ENCODE measurements at regions not wholly inside any gene's neighbourhood (a gene's known extent, or its start where the extent isn't known, plus 50 kb on each side); places are given as distances from the start of the nearest gene placed in this dataset.
A peak's percentile ranks its signal among the peaks of the same experiment; 100 is the strongest.
"Not testable (repeated sequence)": the region's sequence is repeated elsewhere in the genome, so short reads cannot be mapped to it uniquely, and the experiment has no call there.

DNA sequence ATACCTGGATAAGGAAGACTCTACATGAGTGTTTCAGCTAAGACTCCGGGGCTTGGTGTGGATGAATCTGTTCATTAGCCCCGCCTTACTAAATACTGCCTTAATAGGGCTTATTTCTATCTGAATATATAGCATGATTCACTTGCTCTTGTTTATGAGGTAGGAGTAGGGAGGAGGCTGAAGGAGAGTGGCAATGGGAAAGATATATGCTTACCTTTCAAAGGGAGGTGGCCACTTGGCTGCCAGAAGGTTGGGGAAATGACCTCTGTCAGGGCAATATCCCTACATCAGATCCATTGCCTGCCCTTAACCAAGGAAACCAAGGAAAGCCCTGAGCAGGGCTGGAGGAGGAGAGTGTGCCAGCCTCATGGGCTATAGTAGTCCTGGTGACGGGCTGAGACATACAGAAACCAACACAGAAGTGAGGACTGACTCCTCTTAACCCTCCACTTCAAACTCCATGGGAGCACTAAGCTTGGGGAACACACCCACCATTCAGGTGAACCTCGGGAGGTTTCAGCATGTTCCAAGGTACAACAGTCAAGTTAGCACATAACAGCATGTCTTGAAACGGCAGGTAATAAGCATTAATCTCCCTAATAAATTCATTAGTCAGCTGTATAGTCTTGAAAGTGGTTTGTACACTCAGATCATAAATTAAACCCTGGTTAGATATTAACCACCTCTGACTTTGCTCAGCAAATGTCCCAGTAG lies 80.1 kb downstream of the EOMES start:
- TF ChIP-seq, protein P1, sequence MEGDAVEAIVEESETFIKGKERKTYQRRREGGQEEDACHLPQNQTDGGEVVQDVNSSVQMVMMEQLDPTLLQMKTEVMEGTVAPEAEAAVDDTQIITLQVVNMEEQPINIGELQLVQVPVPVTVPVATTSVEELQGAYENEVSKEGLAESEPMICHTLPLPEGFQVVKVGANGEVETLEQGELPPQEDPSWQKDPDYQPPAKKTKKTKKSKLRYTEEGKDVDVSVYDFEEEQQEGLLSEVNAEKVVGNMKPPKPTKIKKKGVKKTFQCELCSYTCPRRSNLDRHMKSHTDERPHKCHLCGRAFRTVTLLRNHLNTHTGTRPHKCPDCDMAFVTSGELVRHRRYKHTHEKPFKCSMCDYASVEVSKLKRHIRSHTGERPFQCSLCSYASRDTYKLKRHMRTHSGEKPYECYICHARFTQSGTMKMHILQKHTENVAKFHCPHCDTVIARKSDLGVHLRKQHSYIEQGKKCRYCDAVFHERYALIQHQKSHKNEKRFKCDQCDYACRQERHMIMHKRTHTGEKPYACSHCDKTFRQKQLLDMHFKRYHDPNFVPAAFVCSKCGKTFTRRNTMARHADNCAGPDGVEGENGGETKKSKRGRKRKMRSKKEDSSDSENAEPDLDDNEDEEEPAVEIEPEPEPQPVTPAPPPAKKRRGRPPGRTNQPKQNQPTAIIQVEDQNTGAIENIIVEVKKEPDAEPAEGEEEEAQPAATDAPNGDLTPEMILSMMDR (conservative IDR thresholded peaks at IDR 0.05; ENCODE audit: low read depth, low read length): no peak
- H3K4me3 ChIP-seq (ENCODE audit: low read depth, low read length): no peak overlapping the region
- DNase-seq (ENCODE audit: low read depth): no peak

DNA sequence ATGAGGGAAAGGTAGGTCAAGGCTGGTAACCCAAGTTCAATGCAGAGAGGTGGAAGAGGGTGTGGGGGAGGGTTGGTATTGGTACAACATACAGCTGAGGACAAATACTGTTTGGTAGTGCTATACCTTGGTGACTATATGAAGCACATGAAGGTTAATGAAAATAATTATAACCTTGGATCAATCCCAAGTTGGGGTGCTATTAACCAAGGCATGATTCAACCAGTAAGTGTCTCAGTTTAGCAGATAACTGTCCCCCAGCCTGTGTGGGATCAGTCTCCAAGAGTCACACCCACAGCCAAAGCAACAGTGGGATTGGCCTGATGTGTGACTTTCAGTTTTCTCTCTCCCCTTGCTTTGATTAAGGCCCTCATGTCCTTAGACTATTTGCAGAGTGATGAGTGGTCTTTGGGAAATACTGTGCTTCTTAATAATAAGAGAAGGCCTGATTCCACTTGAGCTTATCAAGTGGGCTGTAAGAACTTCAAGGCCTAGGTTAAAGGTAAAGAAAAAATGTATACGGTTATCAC lies 80.8 kb downstream of the EOMES start:
- DNase-seq (ENCODE audit: low read depth): no peak
- TF ChIP-seq, protein P1 (conservative IDR thresholded peaks at IDR 0.05; ENCODE audit: low read depth, low read length): no peak
- no peak overlapping the region for H3K4me3 ChIP-seq (ENCODE audit: low read depth, low read length)

DNA sequence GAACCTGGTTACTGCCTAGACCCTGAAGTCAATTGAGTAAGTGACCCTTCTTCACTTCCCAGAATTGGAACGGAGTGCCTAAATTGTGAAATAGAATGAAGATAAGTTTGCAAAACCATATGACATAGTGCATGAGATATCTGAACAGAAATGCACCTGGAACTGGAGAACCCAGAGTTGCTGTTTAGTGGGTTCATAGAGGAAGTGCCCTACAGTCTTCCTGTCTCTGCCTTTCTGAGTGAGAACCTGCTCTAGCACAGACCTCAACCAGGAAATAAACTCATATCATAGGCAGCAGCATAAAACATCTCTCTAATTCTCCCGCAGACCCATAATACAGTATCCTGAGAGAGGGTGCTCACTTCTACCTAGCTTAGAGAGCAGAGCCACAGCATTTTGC lies 82.9 kb downstream of the EOMES start:
- DNase-seq (ENCODE audit: low read depth): no peak
- H3K4me3 ChIP-seq (ENCODE audit: low read depth, low read length): no peak overlapping the region
- TF ChIP-seq, protein P1 (conservative IDR thresholded peaks at IDR 0.05; ENCODE audit: low read depth, low read length): no peak

DNA sequence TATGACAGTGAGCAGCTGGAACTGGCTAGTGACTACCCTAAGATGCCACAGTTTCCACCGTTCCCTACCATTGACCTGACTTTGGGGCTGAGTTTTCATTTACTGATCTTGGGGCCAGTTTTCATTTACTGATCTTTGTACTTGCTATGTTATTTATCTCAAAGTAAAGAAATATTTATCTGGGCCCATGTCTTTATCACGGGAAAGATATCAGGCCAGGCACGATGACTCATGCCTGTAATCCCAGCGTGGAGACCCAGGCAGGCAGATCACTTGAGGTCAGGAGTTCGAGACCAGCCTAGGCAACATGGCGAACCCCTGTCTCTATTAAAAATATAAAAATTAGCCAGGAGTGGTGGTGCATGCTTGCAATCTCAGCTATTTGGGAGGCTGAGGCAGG lies 83.5 kb downstream of the EOMES start:
- DNase-seq (ENCODE audit: low read depth): no peak
- TF ChIP-seq, protein P1 (conservative IDR thresholded peaks at IDR 0.05; ENCODE audit: low read depth, low read length): no peak
- H3K4me3 ChIP-seq (ENCODE audit: low read depth, low read length): no peak overlapping the region

DNA sequence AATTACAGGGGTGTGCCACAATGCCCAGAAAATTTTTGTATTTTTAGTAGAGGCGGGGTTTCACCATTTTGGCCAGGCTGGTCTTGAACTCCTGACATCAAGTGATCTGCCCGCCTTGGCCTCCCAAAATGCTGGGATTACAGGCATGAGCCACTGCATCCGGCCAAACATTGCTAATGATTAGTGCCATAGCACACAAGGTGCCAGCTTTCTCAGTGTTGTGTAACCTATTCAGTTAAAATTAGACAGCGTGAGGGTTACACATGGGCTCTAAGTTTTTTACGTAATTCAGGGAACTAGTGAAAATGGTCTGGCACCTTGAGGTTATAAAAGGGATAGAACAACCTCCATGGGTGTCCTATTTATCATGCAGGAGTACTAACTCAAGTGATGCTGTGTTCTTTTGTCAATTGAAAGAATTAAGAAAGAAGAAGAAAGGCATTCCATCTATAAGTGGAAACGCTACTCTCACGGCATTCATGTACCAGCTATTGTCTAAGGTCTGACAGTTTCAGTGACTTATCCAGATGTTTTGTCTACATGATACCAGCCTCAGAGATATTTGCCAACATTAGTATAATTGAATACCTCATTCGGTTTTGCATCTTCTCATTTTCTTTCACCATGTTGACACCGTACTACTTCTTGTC lies 84.7 kb downstream of the EOMES start:
- DNase-seq (ENCODE audit: low read depth): no peak
- H3K4me3 ChIP-seq (ENCODE audit: low read depth, low read length): no peak overlapping the region
- TF ChIP-seq, protein P1 (conservative IDR thresholded peaks at IDR 0.05; ENCODE audit: low read depth, low read length): no peak

DNA sequence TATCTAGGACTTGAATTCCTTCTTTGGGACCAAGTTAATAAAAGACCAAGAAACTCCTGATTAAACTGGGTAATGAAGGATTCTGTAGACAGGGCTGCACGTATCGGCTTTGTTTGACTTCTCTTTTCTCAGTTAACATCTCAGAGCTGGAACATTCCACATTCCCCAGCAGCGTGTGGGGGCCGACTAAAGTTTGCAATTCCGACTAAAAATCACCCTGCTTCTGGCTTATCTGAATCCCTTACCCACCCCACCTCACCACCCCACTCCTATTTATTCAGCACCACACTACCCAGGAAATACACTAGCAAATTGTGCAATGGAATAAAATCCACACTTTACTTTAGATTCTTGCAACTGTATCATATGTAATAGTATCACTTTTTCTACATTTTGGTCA lies 87.1 kb downstream of the EOMES start:
- H3K4me3 ChIP-seq (ENCODE audit: low read depth, low read length); DNase-seq (ENCODE audit: low read depth): not testable (repeated sequence)

DNA sequence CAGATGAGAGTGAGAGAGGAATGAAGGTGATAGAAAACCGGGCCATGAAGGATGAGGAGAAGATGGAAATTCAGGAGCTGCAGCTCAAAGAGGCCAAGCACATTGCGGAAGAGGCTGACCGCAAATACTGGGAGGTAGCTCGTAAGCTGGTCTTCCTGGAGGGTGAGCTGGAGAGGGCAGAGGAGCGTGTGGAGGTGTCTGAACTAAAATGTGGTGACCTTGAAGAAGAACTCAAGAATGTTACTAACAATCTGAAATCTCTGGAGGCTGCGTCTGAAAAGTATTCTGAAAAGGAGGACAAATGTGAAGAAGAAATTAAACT lies 88.9 kb downstream of the EOMES start:
- H3K4me3 ChIP-seq (ENCODE audit: low read depth, low read length): peak overlapping the region; percentile 71
- TF ChIP-seq, protein P1 (conservative IDR thresholded peaks at IDR 0.05; ENCODE audit: low read depth, low read length): no peak
- DNase-seq (ENCODE audit: low read depth): no peak
